AG04450 (cell line): ENCODE measurements at regions not wholly inside any gene's neighbourhood (a gene's known extent, or its start where the extent isn't known, plus 50 kb on each side); places are given as distances from the start of the nearest gene placed in this dataset.

Experiments used
- CTCF ChIA-PET: fragments of 300-600, 350-600 bp; formaldehyde crosslinking; extraction: SDS; loops from one replicate; lab custom pipeline; 2022; ENCODE audit warnings: antibody characterized with exemption, inconsistent platforms; lab: Charles Lee
- POLR2A ChIA-PET: fragments of 350-600 bp; formaldehyde crosslinking; extraction: SDS; loops from one replicate; lab custom pipeline; 2021; ENCODE audit warnings: antibody characterized with exemption, inconsistent platforms; lab: Yijun Ruan, JAX
- DNase-seq: peaks from one replicate; pipeline ENCODE4 v3.0.0-alpha.2; 2011; ENCODE audit warnings: low read depth, low spot score
- H3K27ac ChIP-seq: one replicate; pipeline ENCODE4 v1.5.1; 2012; ENCODE audit warnings: low read depth, low read length, control low read depth
- H3K27me3 ChIP-seq: one replicate; pipeline ENCODE4 v1.6.0; 2012; ENCODE audit warnings: low read length; ENCODE audit not compliant: control insufficient read depth, insufficient read depth
- H3K4me3 ChIP-seq: 2 replicates; pipeline ENCODE4 v1.5.1; 2011; ENCODE audit warnings: mild to moderate bottlenecking, low read depth, low read length, control low read depth
- H3K9me3 ChIP-seq: 2 replicates; pipeline ENCODE4 v1.5.1; 2012; ENCODE audit warnings: low read length; ENCODE audit not compliant: control insufficient read depth, insufficient read depth
- CTCF ChIP-seq: IDR thresholded peaks from 2 replicates; pipeline ENCODE4 v1.5.1; 2011; ENCODE audit warnings: low read depth, low read length, control low read depth, inconsistent platforms

- H3K27me3 ChIP-seq, result no peaks in the 10 kb centered on the region
- no peak overlapping the region for H3K4me3 ChIP-seq
- no peaks in the 10 kb centered on the region for H3K9me3 ChIP-seq
- no peak for TF ChIP-seq CTCF
- DNase-seq, result no peak
- ChIA-PET POLR2A (no interaction called here), CTCF (no interaction called here)
- H3K27ac ChIP-seq, result no peak overlapping the region
Observed at GRCh38 chr20:22866812-22867341, 168.2 kb upstream of the SSTR4 start.

- no peak for TF ChIP-seq CTCF
- ChIA-PET POLR2A (no interaction called here), CTCF (no interaction called here)
- H3K9me3 ChIP-seq, result no peaks in the 10 kb centered on the region
- no peaks in the 10 kb centered on the region for H3K27me3 ChIP-seq
- H3K27ac ChIP-seq, result no peak overlapping the region
- H3K4me3 ChIP-seq, result no peak overlapping the region
- no peak for DNase-seq
Observed at GRCh38 chr20:22878166-22878565, 156.9 kb upstream of the SSTR4 start.

GRCh38 chr20:22880277-22880676 is 154.8 kb upstream of the SSTR4 start:
- Histone ChIP-seq H3K9me3 (no peaks in the 10 kb centered on the region), H3K27me3 (no peaks in the 10 kb centered on the region), H3K4me3 (no peak overlapping the region), H3K27ac (no peak overlapping the region)
- DNase-seq, result no peak
- ChIA-PET POLR2A (no interaction called here), CTCF (no interaction called here)
- TF ChIP-seq CTCF, result no peak

GRCh38 chr20:22887796-22888195 is 147.3 kb upstream of the SSTR4 start:
- no peaks in the 10 kb centered on the region for H3K9me3 ChIP-seq
- ChIA-PET POLR2A (no interaction called here), CTCF (interaction anchor here (1.0 kb wide), 1 partner anchor 452 kb away, joined by 3 read pairs; no protein-coding TSS in a partner anchor)
- H3K27me3 ChIP-seq, result no peaks in the 10 kb centered on the region
- no peak overlapping the region for H3K4me3 ChIP-seq
- TF ChIP-seq CTCF, result no peak
- H3K27ac ChIP-seq, result no peak overlapping the region
- no peak for DNase-seq

GRCh38 chr20:22890594-22891300 is 144.4 kb upstream of the SSTR4 start:
- ChIA-PET POLR2A (no interaction called here), CTCF (no interaction called here)
- H3K27me3 ChIP-seq, result no peaks in the 10 kb centered on the region

More at GRCh38 chr20:22890594-22891300, 144.4 kb upstream of the SSTR4 start:
- no peak overlapping the region for H3K27ac ChIP-seq
- DNase-seq, result no peak
- TF ChIP-seq CTCF, result no peak
- no peaks in the 10 kb centered on the region for H3K9me3 ChIP-seq
- H3K4me3 ChIP-seq, result no peak overlapping the region
